GM18868 (cell line): ENCODE measurements at regions not wholly inside any gene's neighbourhood (a gene's known extent, or its start where the extent isn't known, plus 50 kb on each side); places are given as distances from the start of the nearest gene placed in this dataset.
"Not testable (repeated sequence)": the region's sequence is repeated elsewhere in the genome, so short reads cannot be mapped to it uniquely, and the experiment has no call there.

Source experiments
- ATAC-seq: cut with Tn5 transposase; IDR thresholded peaks from one replicate; pipeline ENCODE4 v1.9.1; 2021; ENCODE audit warnings: mild to moderate bottlenecking, moderate library complexity; ENCODE audit not compliant: unreplicated experiment

- ATAC-seq = not testable (repeated sequence)
These were observed 155.6 kb upstream of the ZNF469 start for GRCh38 chr16:88227026-88227721.

GRCh38 chr16:88227722-88228482 lies 154.9 kb upstream of the ZNF469 start:
- ATAC-seq = not testable (repeated sequence)

- ATAC-seq = not testable (repeated sequence)
These were observed 154.0 kb upstream of the ZNF469 start for GRCh38 chr16:88228751-88229150.

- not testable (repeated sequence) for ATAC-seq
These were observed 153.0 kb upstream of the ZNF469 start for GRCh38 chr16:88229710-88230109.

GRCh38 chr16:88230276-88230966 lies 152.3 kb upstream of the ZNF469 start:
- not testable (repeated sequence) for ATAC-seq

- ATAC-seq = not testable (repeated sequence)
These were observed 151.7 kb upstream of the ZNF469 start for GRCh38 chr16:88230967-88231615.

GRCh38 chr16:88231839-88232238 lies 150.9 kb upstream of the ZNF469 start:
- ATAC-seq = not testable (repeated sequence)

GRCh38 chr16:88232401-88233258 lies 150.1 kb upstream of the ZNF469 start:
- ATAC-seq = not testable (repeated sequence)

GRCh38 chr16:88233621-88234420 lies 148.9 kb upstream of the ZNF469 start:
- ATAC-seq = not testable (repeated sequence)

- ATAC-seq = not testable (repeated sequence)
These were observed 148.1 kb upstream of the ZNF469 start for GRCh38 chr16:88234421-88235271.

- ATAC-seq = not testable (repeated sequence)
These were observed 147.1 kb upstream of the ZNF469 start for GRCh38 chr16:88235691-88236090.

GRCh38 chr16:88236229-88236628 lies 146.5 kb upstream of the ZNF469 start:
- not testable (repeated sequence) for ATAC-seq

GRCh38 chr16:88237314-88237713 lies 145.4 kb upstream of the ZNF469 start:
- not testable (repeated sequence) for ATAC-seq

- not testable (repeated sequence) for ATAC-seq
These were observed 144.9 kb upstream of the ZNF469 start for GRCh38 chr16:88237761-88238415.

GRCh38 chr16:88238732-88239274 lies 144.0 kb upstream of the ZNF469 start:
- ATAC-seq = not testable (repeated sequence)

- ATAC-seq = not testable (repeated sequence)
These were observed 142.6 kb upstream of the ZNF469 start for GRCh38 chr16:88240118-88240517.

GRCh38 chr16:88240776-88241175 lies 142.0 kb upstream of the ZNF469 start:
- ATAC-seq = not testable (repeated sequence)
